GM23338 (cell line): ENCODE measurements at regions not wholly inside any gene's neighbourhood (a gene's known extent, or its start where the extent isn't known, plus 50 kb on each side); places are given as distances from the start of the nearest gene placed in this dataset.

Source experiments
- ATAC-seq: fragments of 200-7000 bp; cut with Tn5 transposase; 3 replicates; pipeline ENCODE4 v1.9.1; 2020
- DNase-seq: peaks from one replicate; pipeline ENCODE4 v3.0.0-alpha.2; 2015; ENCODE audit warnings: low spot score
- H2AFZ ChIP-seq: fragments of 200-600 bp; sonication (generic); 2 replicates; pipeline ENCODE4 v1.8.0; 2016; ENCODE audit warnings: antibody characterized with exemption, mild to moderate bottlenecking, moderate library complexity
- H3F3A ChIP-seq: fragments of 200-600 bp; sonication (generic); replicated peaks from 2 replicates; pipeline ENCODE4 v1.8.0; 2017; ENCODE audit warnings: antibody characterized with exemption, mixed run types, low read depth
- H3K27ac ChIP-seq: fragments of 200-600 bp; sonication (generic); 2 replicates; pipeline ENCODE4 v1.6.1; 2016; ENCODE audit warnings: low read depth
- H3K27me3 ChIP-seq: fragments of 200-600 bp; sonication (generic); 2 replicates; pipeline ENCODE4 v1.8.0; 2016; ENCODE audit warnings: mild to moderate bottlenecking, mixed run types, moderate library complexity; ENCODE audit not compliant: insufficient read depth
- H3K36me3 ChIP-seq: fragments of 200-600 bp; sonication (generic); 2 replicates; pipeline ENCODE4 v1.8.0; 2016; ENCODE audit warnings: mild to moderate bottlenecking; ENCODE audit not compliant: insufficient read depth
- H3K4me1 ChIP-seq: fragments of 200-600 bp; sonication (generic); 2 replicates; pipeline ENCODE4 v1.8.0; 2016; ENCODE audit warnings: mild to moderate bottlenecking, moderate library complexity; ENCODE audit not compliant: insufficient read depth
- H3K4me2 ChIP-seq: fragments of 200-600 bp; sonication (generic); 2 replicates; pipeline ENCODE4 v1.7.1; 2017; ENCODE audit warnings: mixed run types
- H3K4me3 ChIP-seq: fragments of 200-600 bp; sonication (generic); 2 replicates; pipeline ENCODE4 v1.6.1; 2016; ENCODE audit warnings: mixed run types
- H3K79me2 ChIP-seq: fragments of 200-600 bp; sonication (generic); replicated peaks from 2 replicates; pipeline ENCODE4 v1.8.0; 2017; ENCODE audit warnings: mild to moderate bottlenecking; ENCODE audit not compliant: insufficient read depth
- H3K9me2 ChIP-seq: fragments of 200-600 bp; sonication (generic); 2 replicates; pipeline ENCODE4 v1.8.0; 2017; ENCODE audit not compliant: insufficient read depth
- H4K20me1 ChIP-seq: fragments of 200-600 bp; sonication (generic); replicated peaks from 2 replicates; pipeline ENCODE4 v1.8.0; 2017; ENCODE audit warnings: mild to moderate bottlenecking; ENCODE audit not compliant: insufficient read depth
- H3K27ac Mint-ChIP-seq: 2 replicates; pipeline ENCODE4 v1.8.0; 2020; ENCODE audit warnings: inconsistent platforms, mild to moderate bottlenecking, moderate library complexity, mixed read lengths
- H3K27me3 Mint-ChIP-seq: 3 replicates; pipeline ENCODE4 v1.8.0; 2022; ENCODE audit warnings: low read depth, mild to moderate bottlenecking, moderate library complexity, mixed read lengths, inconsistent platforms; ENCODE audit not compliant: insufficient read depth, poor library complexity
- H3K36me3 Mint-ChIP-seq: 3 replicates; pipeline ENCODE4 v1.8.0; 2021; ENCODE audit warnings: low read depth, mild to moderate bottlenecking, inconsistent platforms, moderate library complexity, mixed read lengths
- H3K4me1 Mint-ChIP-seq: 3 replicates; pipeline ENCODE4 v1.8.0; 2020; ENCODE audit warnings: mild to moderate bottlenecking, inconsistent platforms, mixed read lengths
- H3K4me3 Mint-ChIP-seq: 3 replicates; pipeline ENCODE4 v1.8.0; 2021; ENCODE audit warnings: moderate library complexity, mild to moderate bottlenecking, inconsistent platforms, mixed read lengths
- H3K9me3 Mint-ChIP-seq: 3 replicates; pipeline ENCODE4 v1.8.0; 2020; ENCODE audit warnings: moderate library complexity, mild to moderate bottlenecking, inconsistent platforms, mixed read lengths
- CREB1 ChIP-seq: fragments of 250-450 bp; sonication (Bioruptor Pico); IDR thresholded peaks from 2 replicates; pipeline ENCODE4 v1.5.0; 2020; ENCODE audit warnings: low read depth, mild to moderate bottlenecking, moderate library complexity
- CTCF ChIP-seq, 2 experiments: fragments of 200-600 bp in 1 of 2; sonication (generic) in 1 of 2; conservative IDR thresholded peaks; 2 replicates each; pipeline versions ENCODE4 v1.5.1 to v1.6.1; 2016 to 2017; ENCODE audit warnings: antibody characterized with exemption in 2 of 2, low read depth in 2 of 2, mild to moderate bottlenecking in 2 of 2, moderate library complexity in 1 of 2
- ETS1 ChIP-seq: IDR thresholded peaks from 2 replicates; pipeline ENCODE4 v1.6.1; 2016; ENCODE audit warnings: antibody characterized with exemption
- EZH2phosphoT487 ChIP-seq: fragments of 200-600 bp; sonication (generic); IDR thresholded peaks from one replicate; pipeline ENCODE4 v1.8.1; 2018; ENCODE audit warnings: antibody characterized with exemption; ENCODE audit not compliant: unreplicated experiment
- JUNB ChIP-seq: IDR thresholded peaks from one replicate; pipeline ENCODE4 v1.6.1; 2016; ENCODE audit warnings: antibody characterized with exemption; ENCODE audit not compliant: unreplicated experiment
- NANOG ChIP-seq: IDR thresholded peaks from 2 replicates; pipeline ENCODE4 v1.6.1; 2016; ENCODE audit warnings: antibody characterized with exemption, borderline replicate concordance
- ZNF114 ChIP-seq: fragments of 250-450 bp; sonication (Bioruptor Pico); IDR thresholded peaks from 2 replicates; pipeline ENCODE4 v1.5.0; 2020; ENCODE audit warnings: mild to moderate bottlenecking, moderate library complexity
- ZNF331 ChIP-seq: fragments of 250-450 bp; sonication (Bioruptor Pico); IDR thresholded peaks from 2 replicates; pipeline ENCODE4 v1.5.0; 2020; ENCODE audit warnings: low read depth, mild to moderate bottlenecking, moderate library complexity
- TF ChIP-seq, protein P1 (sequence below): IDR thresholded peaks from one replicate; pipeline ENCODE4 v1.6.1; 2018; ENCODE audit warnings: antibody characterized with exemption; ENCODE audit not compliant: unreplicated experiment

DNA sequence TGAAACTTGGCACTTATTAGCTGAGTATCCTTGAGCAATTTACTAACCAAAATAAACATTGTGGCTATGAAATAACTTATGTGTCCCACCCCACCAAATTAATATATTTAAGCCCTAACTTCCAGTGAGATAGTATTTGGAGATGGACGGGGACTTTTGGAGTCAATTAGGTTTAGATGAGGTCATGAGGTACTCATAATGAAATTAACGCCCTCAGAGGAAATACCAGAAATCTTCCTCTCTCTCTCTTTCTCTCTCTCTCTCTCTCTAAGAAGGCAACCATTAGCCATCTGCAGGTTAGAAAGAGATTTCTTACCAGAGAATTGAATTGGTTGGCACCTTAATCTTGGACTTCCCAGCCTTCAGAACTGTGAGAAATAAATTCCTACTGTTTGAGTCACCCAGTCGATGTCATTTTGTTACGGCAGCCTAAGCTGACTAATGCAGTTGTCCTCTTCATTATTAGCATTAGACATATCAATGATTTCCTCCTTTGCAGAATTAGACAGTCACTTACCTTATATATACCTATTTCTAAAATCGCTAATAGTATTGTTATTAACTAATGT is 1284.0 kb downstream of the FAM181B start (continued):
- TF ChIP-seq ETS1 (no peak), ZNF331 (CRISPR knock-in tag) (no peak)

- Mint-ChIP-seq H3K27ac (no peak overlapping the region), H3K4me3 (no peak overlapping the region), H3K36me3 (peaks cover 8% of the 10 kb centered on the region; the same call in 2 of the 3 replicates), H3K4me1 (no peaks in the 10 kb centered on the region), H3K9me3 (peaks cover 14% of the 10 kb centered on the region), H3K27me3 (peaks cover 2% of the 10 kb centered on the region)
- H3K4me3 ChIP-seq = no peak overlapping the region
- H3K27me3 ChIP-seq = no peaks in the 10 kb centered on the region
- no peaks in the 10 kb centered on the region for H3K9me2 ChIP-seq
- no peaks in the 10 kb centered on the region for H3K79me2 ChIP-seq
- H2AFZ ChIP-seq = no peak overlapping the region
- TF ChIP-seq CTCF (conservative IDR thresholded peaks at IDR 0.05; ENCODE audit: low read depth in 2 of 2) (peak; percentile 61 to 78), ETS1 (no peak)
- H3K4me2 ChIP-seq = no peak overlapping the region
- H4K20me1 ChIP-seq = no peaks in the 10 kb centered on the region
- H3K27ac ChIP-seq = no peak overlapping the region
- H3K36me3 ChIP-seq = no peaks in the 10 kb centered on the region; the same call in 1 of the 2 replicates
- DNase-seq (peak; percentile 44), ATAC-seq (peak; percentile 63)
- H3K4me1 ChIP-seq = no peaks in the 10 kb centered on the region
- no peaks in the 10 kb centered on the region for H3F3A ChIP-seq
Observed at GRCh38 chr11:81444297-81444696, 1289.4 kb downstream of the FAM181B start.

DNA sequence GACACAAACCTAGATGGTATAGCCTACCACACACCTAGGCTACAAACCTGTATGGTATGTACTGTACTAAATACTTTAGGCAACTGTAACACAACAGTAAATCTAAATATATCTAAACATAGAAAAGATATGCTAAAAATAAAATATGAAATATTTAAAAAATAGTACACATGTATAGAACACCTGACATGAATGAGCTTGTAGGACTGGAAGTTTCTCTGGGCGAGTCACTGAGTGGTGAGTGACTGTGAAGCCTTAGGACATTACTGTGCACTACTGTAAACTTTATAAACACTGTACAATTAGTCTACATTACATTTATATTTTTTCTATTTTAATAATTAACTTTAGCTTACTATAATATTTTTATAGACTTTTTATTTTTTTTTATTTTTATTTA is 1301.3 kb downstream of the FAM181B start:
- no peaks in the 10 kb centered on the region for H3K27me3 ChIP-seq
- no peak for DNase-seq
- H2AFZ ChIP-seq = no peak overlapping the region
- Mint-ChIP-seq H3K9me3 (no peaks in the 10 kb centered on the region), H3K27me3 (no peaks in the 10 kb centered on the region), H3K4me1 (no peaks in the 10 kb centered on the region), H3K36me3 (no peaks in the 10 kb centered on the region), H3K4me3 (no peak overlapping the region), H3K27ac (no peak overlapping the region)
- no peaks in the 10 kb centered on the region for H3K36me3 ChIP-seq
- no peaks in the 10 kb centered on the region for H3K9me2 ChIP-seq
- no peaks in the 10 kb centered on the region for H3K4me1 ChIP-seq
- H3K4me2 ChIP-seq = no peak overlapping the region
- no peak for ATAC-seq
- no peaks in the 10 kb centered on the region for H3K79me2 ChIP-seq
- no peaks in the 10 kb centered on the region for H4K20me1 ChIP-seq
- no peak overlapping the region for H3K4me3 ChIP-seq
- no peaks in the 10 kb centered on the region for H3F3A ChIP-seq
- TF ChIP-seq JUNB (no peak), NANOG (no peak), ETS1 (no peak), CTCF (conservative IDR thresholded peaks at IDR 0.05; ENCODE audit: low read depth in 2 of 2) (no peak), EZH2phosphoT487 (no peak), ZNF114 (CRISPR knock-in tag) (no peak), ZNF331 (CRISPR knock-in tag) (no peak), CREB1 (CRISPR knock-in tag) (no peak)
- TF ChIP-seq, protein P1, sequence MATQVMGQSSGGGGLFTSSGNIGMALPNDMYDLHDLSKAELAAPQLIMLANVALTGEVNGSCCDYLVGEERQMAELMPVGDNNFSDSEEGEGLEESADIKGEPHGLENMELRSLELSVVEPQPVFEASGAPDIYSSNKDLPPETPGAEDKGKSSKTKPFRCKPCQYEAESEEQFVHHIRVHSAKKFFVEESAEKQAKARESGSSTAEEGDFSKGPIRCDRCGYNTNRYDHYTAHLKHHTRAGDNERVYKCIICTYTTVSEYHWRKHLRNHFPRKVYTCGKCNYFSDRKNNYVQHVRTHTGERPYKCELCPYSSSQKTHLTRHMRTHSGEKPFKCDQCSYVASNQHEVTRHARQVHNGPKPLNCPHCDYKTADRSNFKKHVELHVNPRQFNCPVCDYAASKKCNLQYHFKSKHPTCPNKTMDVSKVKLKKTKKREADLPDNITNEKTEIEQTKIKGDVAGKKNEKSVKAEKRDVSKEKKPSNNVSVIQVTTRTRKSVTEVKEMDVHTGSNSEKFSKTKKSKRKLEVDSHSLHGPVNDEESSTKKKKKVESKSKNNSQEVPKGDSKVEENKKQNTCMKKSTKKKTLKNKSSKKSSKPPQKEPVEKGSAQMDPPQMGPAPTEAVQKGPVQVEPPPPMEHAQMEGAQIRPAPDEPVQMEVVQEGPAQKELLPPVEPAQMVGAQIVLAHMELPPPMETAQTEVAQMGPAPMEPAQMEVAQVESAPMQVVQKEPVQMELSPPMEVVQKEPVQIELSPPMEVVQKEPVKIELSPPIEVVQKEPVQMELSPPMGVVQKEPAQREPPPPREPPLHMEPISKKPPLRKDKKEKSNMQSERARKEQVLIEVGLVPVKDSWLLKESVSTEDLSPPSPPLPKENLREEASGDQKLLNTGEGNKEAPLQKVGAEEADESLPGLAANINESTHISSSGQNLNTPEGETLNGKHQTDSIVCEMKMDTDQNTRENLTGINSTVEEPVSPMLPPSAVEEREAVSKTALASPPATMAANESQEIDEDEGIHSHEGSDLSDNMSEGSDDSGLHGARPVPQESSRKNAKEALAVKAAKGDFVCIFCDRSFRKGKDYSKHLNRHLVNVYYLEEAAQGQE = no peak
- H3K27ac ChIP-seq = no peak overlapping the region
